ENCODE measurements at regions not wholly inside any gene's neighbourhood (a gene's known extent, or its start where the extent isn't known, plus 50 kb on each side); places are given as distances from the start of the nearest gene placed in this dataset.
"Not testable (repeated sequence)": the region's sequence is repeated elsewhere in the genome, so short reads cannot be mapped to it uniquely, and the experiment has no call there.

DNA sequence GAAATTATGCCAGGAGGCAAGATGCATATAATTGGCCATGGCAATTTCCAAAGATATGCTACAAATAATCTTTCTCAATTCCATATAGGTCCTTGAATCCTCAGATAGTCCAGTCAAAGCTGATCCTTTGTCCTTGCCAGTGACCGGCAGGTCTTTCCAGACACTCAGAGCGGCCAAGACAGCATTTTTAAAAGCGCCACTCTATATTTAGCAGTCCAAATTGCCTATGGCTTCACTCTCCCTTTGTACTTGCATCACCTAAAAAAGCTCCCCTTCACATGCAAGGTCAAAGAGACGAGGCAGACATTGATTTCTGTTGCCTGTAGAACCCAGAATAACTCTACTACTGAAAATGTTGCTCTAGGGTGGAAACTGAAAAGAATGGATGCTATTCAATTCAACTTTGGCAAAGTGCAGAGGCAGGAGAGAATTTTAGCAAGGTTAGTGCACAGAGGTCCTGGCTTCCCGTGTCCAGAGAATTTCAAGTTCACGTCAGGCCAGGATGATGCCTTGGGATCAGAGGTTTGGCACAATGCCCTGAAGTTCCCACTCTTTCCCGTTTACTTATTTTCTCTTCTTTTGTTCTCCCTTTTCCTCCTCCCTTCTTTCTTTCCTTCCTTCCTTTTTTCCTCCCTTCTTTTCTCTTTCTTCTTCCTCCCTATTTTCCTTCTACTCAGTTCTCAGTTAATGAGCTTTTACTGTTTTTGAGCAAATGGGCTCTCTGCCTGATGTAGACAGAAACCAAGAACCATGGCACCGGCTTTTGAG lies 108.5 kb downstream of the KCNK1 start:
- Histone ChIP-seq H2AFZ (ENCODE audit: low read length) (no peak overlapping the region), H3K4me3 (ENCODE audit: low read depth, low read length, poor library complexity, severe bottlenecking) (no peak overlapping the region), H3K9me2 (ENCODE audit: insufficient read depth, low read length) (no peaks in the 10 kb centered on the region), H3K4me1 (ENCODE audit: insufficient read depth, low read length, poor library complexity, severe bottlenecking) (no peaks in the 10 kb centered on the region), H3K4me2 (ENCODE audit: low read length) (no peak overlapping the region), H3K79me2 (ENCODE audit: insufficient read depth, low read depth, low read length) (no peaks in the 10 kb centered on the region), H3K27ac (ENCODE audit: low read depth, low read length, poor library complexity, severe bottlenecking) (no peak overlapping the region), H4K20me1 (ENCODE audit: insufficient read depth, low read length) (no peaks in the 10 kb centered on the region), H3K9me3 (ENCODE audit: low read length) (no peaks in the 10 kb centered on the region), H3K36me3 (ENCODE audit: insufficient read depth, low read length) (no peaks in the 10 kb centered on the region)
- ChIA-PET POLR2A (interaction anchor here (0.6 kb wide), 1 partner anchor 108 kb away, joined by 3 read pairs; no protein-coding TSS in a partner anchor), CTCF (ENCODE audit: unreplicated experiment) (no interaction called here)
- intact Hi-C loops (cut with micrococcal nuclease; ENCODE audit: unreplicated experiment): no loop called here
- no peak for DNase-seq (ENCODE audit: low spot score)
- no peak for TF ChIP-seq CTCF (conservative IDR thresholded peaks at IDR 0.05; ENCODE audit: low read length)
- TF ChIP-seq EZH2phosphoT487 (IDR thresholded peaks at IDR 0.05; ENCODE audit: borderline replicate concordance, low read depth, low read length): no peak
- no TSS peak for BruUV-seq (replicated peaks)

GRCh38 chr1:233723387-233723786 lies 109.5 kb downstream of the KCNK1 start:
- no peak for DNase-seq (ENCODE audit: low spot score)
- intact Hi-C loops (cut with micrococcal nuclease; ENCODE audit: unreplicated experiment): no loop called here
- CTCF ChIA-PET (ENCODE audit: unreplicated experiment): interaction anchor here (0.7 kb wide), 1 partner anchor 23 kb away, joined by 3 read pairs; no protein-coding TSS in a partner anchor

DNA sequence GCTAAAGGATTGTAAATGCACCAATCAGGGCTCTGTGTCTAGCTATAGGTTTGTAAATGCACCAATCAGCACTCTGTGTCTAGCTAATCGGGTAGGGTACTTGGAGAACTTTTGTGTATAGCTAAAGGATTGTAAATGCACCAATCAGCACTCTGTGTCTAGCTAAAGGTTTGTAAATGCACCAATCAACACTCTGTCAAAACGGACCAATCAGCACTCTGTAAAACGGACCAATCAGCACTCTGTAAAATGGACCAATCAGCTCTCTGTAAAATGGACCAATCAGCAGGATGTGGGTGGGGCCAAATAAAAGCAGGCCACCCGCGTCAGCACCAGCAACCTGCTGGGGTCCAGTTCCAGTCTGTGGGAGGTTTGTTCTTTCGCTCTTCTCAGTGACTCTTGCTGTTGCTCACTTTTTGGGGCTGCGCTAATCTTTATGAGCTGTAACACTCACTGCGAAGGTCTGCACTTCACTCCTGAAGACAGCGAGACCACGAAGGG lies 110.3 kb downstream of the KCNK1 start:
- BruUV-seq (replicated peaks); H3K9me2 ChIP-seq (ENCODE audit: insufficient read depth, low read length); H3K36me3 ChIP-seq (ENCODE audit: insufficient read depth, low read length); H3K4me3 ChIP-seq (ENCODE audit: low read depth, low read length, poor library complexity, severe bottlenecking); intact Hi-C loops (cut with micrococcal nuclease; ENCODE audit: unreplicated experiment); H3K4me1 ChIP-seq (ENCODE audit: insufficient read depth, low read length, poor library complexity, severe bottlenecking); H3K4me2 ChIP-seq (ENCODE audit: low read length); H2AFZ ChIP-seq (ENCODE audit: low read length); DNase-seq (ENCODE audit: low spot score); H3K9me3 ChIP-seq (ENCODE audit: low read length); H3K79me2 ChIP-seq (ENCODE audit: insufficient read depth, low read depth, low read length); POLR2A ChIA-PET; H3K27ac ChIP-seq (ENCODE audit: low read depth, low read length, poor library complexity, severe bottlenecking); H4K20me1 ChIP-seq (ENCODE audit: insufficient read depth, low read length): not testable (repeated sequence)
- CTCF ChIA-PET (ENCODE audit: unreplicated experiment): interaction anchor here (0.7 kb wide), 1 partner anchor 23 kb away, joined by 3 read pairs; no protein-coding TSS in a partner anchor

More at GRCh38 chr1:233723387-233723786, 109.5 kb downstream of the KCNK1 start:
- H3K4me2 ChIP-seq (ENCODE audit: low read length): no peak overlapping the region
- no TSS peak for BruUV-seq (replicated peaks)
- H3K27ac ChIP-seq (ENCODE audit: low read depth, low read length, poor library complexity, severe bottlenecking): no peak overlapping the region
- no peaks in the 10 kb centered on the region for H3K79me2 ChIP-seq (ENCODE audit: insufficient read depth, low read depth, low read length)
- no peaks in the 10 kb centered on the region for H3K9me2 ChIP-seq (ENCODE audit: insufficient read depth, low read length)
- H3K4me3 ChIP-seq (ENCODE audit: low read depth, low read length, poor library complexity, severe bottlenecking): no peak overlapping the region
- POLR2A ChIA-PET: interaction anchor here (0.6 kb wide), 2 partner anchors 20 to 107 kb away, joined by 3 read pairs; no protein-coding TSS in a partner anchor
- H3K36me3 ChIP-seq (ENCODE audit: insufficient read depth, low read length): no peaks in the 10 kb centered on the region
- TF ChIP-seq EZH2phosphoT487 (IDR thresholded peaks at IDR 0.05; ENCODE audit: borderline replicate concordance, low read depth, low read length) (no peak), CTCF (conservative IDR thresholded peaks at IDR 0.05; ENCODE audit: low read length) (no peak)
- no peak overlapping the region for H2AFZ ChIP-seq (ENCODE audit: low read length)
- no peaks in the 10 kb centered on the region for H3K9me3 ChIP-seq (ENCODE audit: low read length)
- H4K20me1 ChIP-seq (ENCODE audit: insufficient read depth, low read length): no peaks in the 10 kb centered on the region
- H3K4me1 ChIP-seq (ENCODE audit: insufficient read depth, low read length, poor library complexity, severe bottlenecking): no peaks in the 10 kb centered on the region
